ENCODE measurements at regions not wholly inside any gene's neighbourhood (a gene's known extent, or its start where the extent isn't known, plus 50 kb on each side); places are given as distances from the start of the nearest gene placed in this dataset.

- no peak for TF ChIP-seq CTCF (IDR thresholded peaks at IDR 0.05)
- TF ChIP-seq POLR2AphosphoS5 (IDR thresholded peaks at IDR 0.05), result no peak
Measured at GRCh38 chr15:31485911-31486461, 159.4 kb downstream of the KLF13 start.

Data from prostate gland (tissue), 2 donors.